Astrocyte (in vitro differentiated cells and primary cell): ENCODE measurements at regions not wholly inside any gene's neighbourhood (a gene's known extent, or its start where the extent isn't known, plus 50 kb on each side); places are given as distances from the start of the nearest gene placed in this dataset.

ENCODE experiments used
- DNase-seq: peaks from one replicate; pipeline ENCODE4 v3.0.0-alpha.2; 2010; ENCODE audit warnings: low read depth
- FAIRE-seq: peaks from 2 replicates; lab custom pipeline; 2011; peaks lifted over from hg19 to GRCh38; lab: Jason Lieb, UNC
- H2AFZ ChIP-seq: 2 replicates; pipeline ENCODE4 v1.6.0; 2012; ENCODE audit warnings: low read depth, low read length, inconsistent platforms
- H3K27ac ChIP-seq: 2 replicates; pipeline ENCODE4 v1.5.1; 2011; ENCODE audit warnings: low read depth, low read length, inconsistent platforms
- H3K27me3 ChIP-seq: 2 replicates; pipeline ENCODE4 v1.6.0; 2011; ENCODE audit warnings: low read length, inconsistent platforms; ENCODE audit not compliant: insufficient read depth
- H3K36me3 ChIP-seq: 2 replicates; pipeline ENCODE4 v1.5.1; 2011; ENCODE audit warnings: low read length, inconsistent platforms; ENCODE audit not compliant: insufficient read depth
- H3K4me1 ChIP-seq: 2 replicates; pipeline ENCODE4 v1.5.1; 2011; ENCODE audit warnings: low read length, inconsistent platforms; ENCODE audit not compliant: insufficient read depth
- H3K4me2 ChIP-seq: 2 replicates; pipeline ENCODE4 v1.6.0; 2012; ENCODE audit warnings: low read length, inconsistent platforms
- H3K4me3 ChIP-seq: 2 replicates; pipeline ENCODE4 v1.5.1; 2011; ENCODE audit warnings: low read depth, mild to moderate bottlenecking, low read length, inconsistent platforms; ENCODE audit not compliant: insufficient read depth
- H3K79me2 ChIP-seq: 2 replicates; pipeline ENCODE4 v1.6.0; 2012; ENCODE audit warnings: mild to moderate bottlenecking, low read length, inconsistent platforms; ENCODE audit not compliant: insufficient read depth
- H3K9ac ChIP-seq: 2 replicates; pipeline ENCODE4 v1.6.0; 2012; ENCODE audit warnings: mild to moderate bottlenecking, low read length, inconsistent platforms
- H3K9me3 ChIP-seq: 2 replicates; pipeline ENCODE4 v1.5.1; 2012; ENCODE audit warnings: low read depth, mild to moderate bottlenecking, low read length, inconsistent platforms; ENCODE audit not compliant: insufficient read depth
- H4K20me1 ChIP-seq: 2 replicates; pipeline ENCODE4 v1.6.0; 2012; ENCODE audit warnings: low read length, inconsistent platforms; ENCODE audit not compliant: insufficient read depth
- H3K27ac Mint-ChIP-seq: one replicate; pipeline ENCODE4 v1.8.0; 2021; ENCODE audit warnings: mild to moderate bottlenecking, mixed read lengths; ENCODE audit not compliant: unreplicated experiment
- H3K27me3 Mint-ChIP-seq: one replicate; pipeline ENCODE4 v1.8.0; 2021; ENCODE audit warnings: low read depth, mixed read lengths; ENCODE audit not compliant: unreplicated experiment
- H3K36me3 Mint-ChIP-seq: one replicate; pipeline ENCODE4 v1.8.0; 2021; ENCODE audit warnings: low read depth, mixed read lengths; ENCODE audit not compliant: unreplicated experiment
- H3K4me1 Mint-ChIP-seq: one replicate; pipeline ENCODE4 v1.8.0; 2021; ENCODE audit warnings: low read depth, mixed read lengths; ENCODE audit not compliant: unreplicated experiment
- H3K4me3 Mint-ChIP-seq: one replicate; pipeline ENCODE4 v1.8.0; 2021; ENCODE audit warnings: mild to moderate bottlenecking, moderate library complexity, mixed read lengths; ENCODE audit not compliant: unreplicated experiment
- H3K9me3 Mint-ChIP-seq: one replicate; pipeline ENCODE4 v1.8.0; 2021; ENCODE audit warnings: mild to moderate bottlenecking, mixed read lengths; ENCODE audit not compliant: unreplicated experiment
- EZH2 ChIP-seq: IDR thresholded peaks from 2 replicates; pipeline ENCODE4 v1.6.1; 2012; ENCODE audit warnings: mild to moderate bottlenecking, low read length, inconsistent platforms; ENCODE audit not compliant: insufficient read depth
- TF ChIP-seq, protein P1 (sequence below): IDR thresholded peaks from 2 replicates; pipeline ENCODE4 v1.5.1; 2011; ENCODE audit warnings: low read depth, mild to moderate bottlenecking, inconsistent platforms, low read length, moderate library complexity; ENCODE audit not compliant: insufficient read depth

DNA sequence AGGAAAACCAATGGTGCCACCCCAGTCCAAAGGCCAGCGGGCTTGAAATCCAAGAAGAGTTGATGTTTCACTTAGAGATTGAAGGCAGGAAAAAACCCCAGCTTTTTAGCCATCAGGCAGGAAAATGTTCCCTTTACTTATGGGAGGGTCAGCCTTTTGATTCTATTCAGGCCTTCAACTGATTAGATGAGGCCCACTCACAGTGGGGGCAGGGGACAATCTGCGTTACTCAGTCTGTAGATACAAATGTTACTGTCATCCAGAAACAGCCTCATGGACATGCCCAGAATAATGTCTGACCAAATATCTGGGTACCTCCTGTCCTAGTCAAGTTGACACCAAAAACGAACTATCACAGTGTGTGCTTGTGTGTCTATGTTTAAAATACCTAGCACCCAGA lies 121.2 kb upstream of the KCNQ5 start:
- no peak overlapping the region for H3K27ac Mint-ChIP-seq
- Histone ChIP-seq H3K9ac (no peak overlapping the region), H3K27ac (no peak overlapping the region), H3K36me3 (no peaks in the 10 kb centered on the region), H3K4me2 (no peak overlapping the region), H3K79me2 (no peaks in the 10 kb centered on the region), H3K4me3 (no peak overlapping the region), H4K20me1 (no peaks in the 10 kb centered on the region), H2AFZ (no peak overlapping the region), H3K27me3 (no peaks in the 10 kb centered on the region), H3K4me1 (no peaks in the 10 kb centered on the region), H3K9me3 (no peaks in the 10 kb centered on the region)
- no peak for TF ChIP-seq EZH2
- TF ChIP-seq, protein P1, sequence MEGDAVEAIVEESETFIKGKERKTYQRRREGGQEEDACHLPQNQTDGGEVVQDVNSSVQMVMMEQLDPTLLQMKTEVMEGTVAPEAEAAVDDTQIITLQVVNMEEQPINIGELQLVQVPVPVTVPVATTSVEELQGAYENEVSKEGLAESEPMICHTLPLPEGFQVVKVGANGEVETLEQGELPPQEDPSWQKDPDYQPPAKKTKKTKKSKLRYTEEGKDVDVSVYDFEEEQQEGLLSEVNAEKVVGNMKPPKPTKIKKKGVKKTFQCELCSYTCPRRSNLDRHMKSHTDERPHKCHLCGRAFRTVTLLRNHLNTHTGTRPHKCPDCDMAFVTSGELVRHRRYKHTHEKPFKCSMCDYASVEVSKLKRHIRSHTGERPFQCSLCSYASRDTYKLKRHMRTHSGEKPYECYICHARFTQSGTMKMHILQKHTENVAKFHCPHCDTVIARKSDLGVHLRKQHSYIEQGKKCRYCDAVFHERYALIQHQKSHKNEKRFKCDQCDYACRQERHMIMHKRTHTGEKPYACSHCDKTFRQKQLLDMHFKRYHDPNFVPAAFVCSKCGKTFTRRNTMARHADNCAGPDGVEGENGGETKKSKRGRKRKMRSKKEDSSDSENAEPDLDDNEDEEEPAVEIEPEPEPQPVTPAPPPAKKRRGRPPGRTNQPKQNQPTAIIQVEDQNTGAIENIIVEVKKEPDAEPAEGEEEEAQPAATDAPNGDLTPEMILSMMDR = no peak
- peaks cover 5% of the 10 kb centered on the region for H3K9me3 Mint-ChIP-seq
- H3K36me3 Mint-ChIP-seq = no peaks in the 10 kb centered on the region
- H3K4me3 Mint-ChIP-seq = no peak overlapping the region
- no peak for FAIRE-seq
- H3K4me1 Mint-ChIP-seq = no peaks in the 10 kb centered on the region
- no peak for DNase-seq
- peaks cover 2% of the 10 kb centered on the region for H3K27me3 Mint-ChIP-seq

DNA sequence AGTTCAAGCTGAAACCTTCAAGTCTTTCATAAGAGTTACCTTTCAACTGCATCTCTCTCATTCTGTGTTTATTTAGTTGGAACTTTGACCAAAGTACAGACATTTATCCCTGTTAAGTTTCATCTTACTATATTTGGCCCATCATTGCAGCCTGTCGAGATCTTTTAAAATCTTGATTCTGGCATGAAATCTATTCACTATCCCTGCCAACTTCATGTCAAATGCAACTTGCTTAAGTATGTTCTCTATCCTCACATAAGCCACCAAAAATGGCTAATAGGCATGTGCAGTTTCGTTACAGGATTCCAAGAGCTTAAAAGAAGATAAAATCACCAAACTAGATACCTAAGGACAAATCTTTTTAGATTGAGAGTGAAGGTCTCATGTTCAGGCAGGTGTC lies 117.5 kb upstream of the KCNQ5 start:
- Histone ChIP-seq H3K4me3 (no peak overlapping the region), H3K4me2 (no peak overlapping the region), H2AFZ (no peak overlapping the region), H3K4me1 (no peaks in the 10 kb centered on the region), H3K9ac (no peak overlapping the region), H3K9me3 (no peaks in the 10 kb centered on the region), H3K27me3 (no peaks in the 10 kb centered on the region), H3K27ac (no peak overlapping the region), H3K79me2 (no peaks in the 10 kb centered on the region), H4K20me1 (no peaks in the 10 kb centered on the region), H3K36me3 (no peaks in the 10 kb centered on the region)
- H3K9me3 Mint-ChIP-seq = peaks cover 5% of the 10 kb centered on the region
- H3K27me3 Mint-ChIP-seq = no peaks in the 10 kb centered on the region
- TF ChIP-seq EZH2 = no peak
- TF ChIP-seq, protein P1 = no peak
- no peak for FAIRE-seq
- no peaks in the 10 kb centered on the region for H3K36me3 Mint-ChIP-seq
- no peak overlapping the region for H3K4me3 Mint-ChIP-seq
- DNase-seq = no peak
- H3K27ac Mint-ChIP-seq = no peak overlapping the region
- H3K4me1 Mint-ChIP-seq = no peaks in the 10 kb centered on the region

DNA sequence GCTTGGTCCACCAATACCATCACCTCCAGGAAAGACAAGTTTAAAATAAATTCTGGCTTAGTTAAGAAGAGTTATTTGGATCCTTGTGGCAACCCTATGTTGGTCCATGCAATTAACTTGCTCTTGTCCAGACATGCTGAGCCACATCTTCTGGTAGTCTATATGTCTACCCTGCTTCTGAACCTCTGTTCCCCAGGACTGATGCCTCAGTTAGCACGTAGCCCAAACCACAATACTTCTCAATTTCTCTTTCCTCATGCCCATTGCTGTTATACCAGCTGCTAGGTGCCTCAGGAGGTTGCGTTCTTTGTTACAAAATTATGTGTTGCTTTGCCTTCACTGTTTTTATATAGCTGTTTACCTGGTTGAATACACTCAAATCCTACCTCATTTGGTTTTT lies 116.4 kb upstream of the KCNQ5 start:
- TF ChIP-seq EZH2 = no peak
- TF ChIP-seq, protein P1 = no peak
- H4K20me1 ChIP-seq = no peaks in the 10 kb centered on the region
- Mint-ChIP-seq H3K4me3 (no peak overlapping the region), H3K27me3 (no peaks in the 10 kb centered on the region), H3K36me3 (no peaks in the 10 kb centered on the region), H3K9me3 (peaks cover 5% of the 10 kb centered on the region), H3K4me1 (no peaks in the 10 kb centered on the region), H3K27ac (no peak overlapping the region)
- no peaks in the 10 kb centered on the region for H3K9me3 ChIP-seq
- H3K79me2 ChIP-seq = no peaks in the 10 kb centered on the region
- no peak for DNase-seq
- no peaks in the 10 kb centered on the region for H3K4me1 ChIP-seq
- FAIRE-seq = no peak
- H3K4me3 ChIP-seq = no peak overlapping the region
- no peak overlapping the region for H3K4me2 ChIP-seq
- no peak overlapping the region for H3K27ac ChIP-seq
- H3K36me3 ChIP-seq = no peaks in the 10 kb centered on the region
- no peak overlapping the region for H3K9ac ChIP-seq
- H3K27me3 ChIP-seq = no peaks in the 10 kb centered on the region
- no peak overlapping the region for H2AFZ ChIP-seq
